SK-N-MC (cell line): ENCODE measurements at regions not wholly inside any gene's neighbourhood (a gene's known extent, or its start where the extent isn't known, plus 50 kb on each side); places are given as distances from the start of the nearest gene placed in this dataset.

Experiments
- DNase-seq: peaks from one replicate; pipeline ENCODE4 v3.0.0-alpha.2; 2011; ENCODE audit warnings: low read depth, low spot score
- H3K27ac ChIP-seq: fragments of 200-600 bp; sonication (generic); 2 replicates; pipeline ENCODE4 v1.5.1; 2016; ENCODE audit warnings: mixed run types
- H3K36me3 ChIP-seq: fragments of 200-600 bp; sonication (generic); 2 replicates; pipeline ENCODE4 v1.6.1; 2017; ENCODE audit warnings: antibody characterized with exemption, low read length, mixed read lengths; ENCODE audit not compliant: insufficient read depth
- H3K4me3 ChIP-seq: fragments of 200-600 bp; sonication (generic); 2 replicates; pipeline ENCODE4 v1.5.1; 2016
- H3K9ac ChIP-seq: fragments of 200-600 bp; sonication (generic); 2 replicates; pipeline ENCODE4 v1.8.0; 2017; ENCODE audit warnings: mixed run types, mixed read lengths; ENCODE audit not compliant: insufficient read length
- H3K9me3 ChIP-seq: fragments of 200-600 bp; sonication (generic); 2 replicates; pipeline ENCODE4 v1.6.1; 2017; ENCODE audit warnings: low read depth, mild to moderate bottlenecking, antibody characterized with exemption, low read length, moderate library complexity, mixed read lengths
- EZH2 ChIP-seq: fragments of 200-600 bp; sonication (generic); IDR thresholded peaks from one replicate; pipeline ENCODE4 v1.6.1; 2017; ENCODE audit warnings: antibody characterized with exemption
- FOXP2 ChIP-seq: optimal IDR thresholded peaks from 2 replicates; pipeline ENCODE3; 2011; ENCODE audit warnings: mild to moderate bottlenecking, moderate library complexity; ENCODE audit not compliant: insufficient read depth; ENCODE audit errors: extremely low read length, control extremely low read depth
- POLR2AphosphoS5 ChIP-seq: IDR thresholded peaks from 2 replicates; pipeline ENCODE4 v1.6.1; 2012; ENCODE audit warnings: mild to moderate bottlenecking, low read depth, low read length, borderline replicate concordance

DNA sequence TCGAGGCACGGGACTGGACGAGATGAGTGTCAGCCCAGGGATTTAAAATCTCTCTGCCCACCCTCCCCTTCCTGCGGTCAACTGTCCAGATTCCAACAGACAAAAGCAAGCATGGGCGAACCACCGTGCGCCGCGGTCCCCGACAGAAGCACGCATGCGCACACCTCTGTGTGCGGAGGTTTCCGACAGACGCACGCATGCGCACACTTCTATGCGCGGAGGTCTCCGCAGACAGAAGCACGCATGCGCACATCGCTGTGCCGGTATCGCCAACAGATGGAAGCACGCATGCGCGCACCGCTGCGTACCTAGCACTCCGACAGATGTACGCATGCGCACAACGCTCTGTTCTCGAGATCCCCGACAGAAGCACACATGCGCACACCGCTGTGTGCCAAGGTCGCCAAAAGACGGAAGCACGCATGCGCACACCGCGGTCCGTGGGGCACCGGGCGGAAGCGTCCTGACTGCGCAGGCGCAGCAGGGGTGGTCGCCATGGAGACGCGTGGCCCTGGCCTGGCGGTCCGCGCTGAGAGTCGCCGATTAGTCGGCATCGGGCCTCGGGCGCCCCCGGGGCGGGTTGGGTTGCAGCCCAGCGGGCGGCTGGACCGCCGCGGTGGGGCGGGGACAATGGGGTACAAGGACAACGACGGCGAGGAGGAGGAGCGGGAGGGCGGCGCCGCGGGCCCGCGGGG is 57.4 kb upstream of the RPH3AL start:
- Histone ChIP-seq H3K9ac (peak overlapping the region; percentile 79), H3K9me3 (no peaks in the 10 kb centered on the region), H3K36me3 (no peaks in the 10 kb centered on the region), H3K4me3 (peak overlapping the region; percentile 87), H3K27ac (peak overlapping the region; percentile 47; the same call in 1 of the 2 replicates)
- DNase-seq = peak; percentile 91
- TF ChIP-seq POLR2AphosphoS5 (peak; percentile 68), FOXP2 (no peak), EZH2 (no peak)

DNA sequence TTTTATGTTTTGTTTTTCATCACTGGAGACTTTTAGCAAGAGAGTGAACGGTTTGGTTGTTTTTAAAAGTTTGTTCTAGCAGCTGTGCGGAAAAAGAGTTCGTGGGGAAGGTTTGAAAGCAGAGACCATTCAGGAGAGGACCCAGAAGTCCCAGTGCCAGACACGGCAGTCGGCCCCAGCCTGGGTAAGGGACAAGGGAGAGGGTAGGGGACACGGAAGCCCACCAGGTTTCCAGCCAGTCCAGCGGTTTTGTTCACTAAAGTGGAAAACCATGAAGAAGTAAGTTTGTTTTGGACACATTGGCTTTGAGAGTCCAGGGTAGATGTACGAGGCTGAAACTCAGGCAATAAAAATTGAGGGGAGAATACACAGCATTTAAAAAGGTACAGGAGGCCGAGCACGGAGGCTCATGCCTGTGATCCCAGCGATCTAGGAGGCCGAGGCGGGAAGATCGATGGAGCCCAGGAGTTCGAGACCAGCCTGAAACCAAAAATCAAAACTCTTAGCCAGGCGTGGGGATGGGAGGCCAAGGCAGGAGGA is 56.8 kb upstream of the RPH3AL start:
- no peaks in the 10 kb centered on the region for H3K36me3 ChIP-seq
- peak overlapping the region; percentile 47; the same call in 1 of the 2 replicates for H3K27ac ChIP-seq
- TF ChIP-seq EZH2 = no peak
- TF ChIP-seq FOXP2 = no peak
- TF ChIP-seq POLR2AphosphoS5 = no peak
- no peak for DNase-seq
- H3K9ac ChIP-seq = peak overlapping the region; percentile 79
- no peaks in the 10 kb centered on the region for H3K9me3 ChIP-seq
- H3K4me3 ChIP-seq = peak overlapping the region; percentile 77

DNA sequence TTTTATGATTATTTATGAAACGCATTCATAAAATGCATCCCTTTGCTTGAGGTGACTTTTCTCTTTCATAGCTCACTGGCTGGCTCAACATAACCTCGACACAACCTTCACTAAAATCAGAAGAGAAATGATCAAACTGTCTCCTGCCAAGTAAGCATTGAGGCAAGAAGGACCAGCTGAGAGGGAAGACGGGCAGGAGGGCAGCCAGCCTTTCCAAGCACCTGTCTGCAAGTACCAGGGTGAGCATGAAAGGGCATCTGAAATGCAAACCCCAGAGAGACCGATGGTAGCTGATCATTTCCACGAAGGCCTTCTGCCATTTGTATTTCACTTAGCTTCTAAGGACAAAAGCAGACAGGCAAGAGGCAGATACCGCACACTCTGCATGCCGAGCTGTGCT is 52.1 kb upstream of the RPH3AL start:
- no peak for DNase-seq
- Histone ChIP-seq H3K9ac (no peak overlapping the region), H3K9me3 (no peaks in the 10 kb centered on the region), H3K27ac (no peak overlapping the region), H3K36me3 (no peaks in the 10 kb centered on the region), H3K4me3 (no peak overlapping the region)
- TF ChIP-seq EZH2 (no peak), FOXP2 (no peak), POLR2AphosphoS5 (no peak)
